Adrenal gland (tissue), 9 donors: ENCODE measurements at regions not wholly inside any gene's neighbourhood (a gene's known extent, or its start where the extent isn't known, plus 50 kb on each side); places are given as distances from the start of the nearest gene placed in this dataset.

Experiments used
- DNase-seq, 7 donors: peaks; one replicate each; pipeline ENCODE4 v3.0.0-alpha.2; 2019 to 2020
- H3K27ac ChIP-seq, 5 donors: fragments of 200-600 bp; sonication (generic) in 4 of 5; 1 replicate in 3 of 5; 2 replicates in 2 of 5; pipeline versions ENCODE4 v1.5.1 to v1.8.0; 2016 to 2020; ENCODE audit warnings: mild to moderate bottlenecking in 1 of 5
- H3K27me3 ChIP-seq: fragments of 200-600 bp; 2 replicates; pipeline ENCODE4 v1.8.0; 2021
- H3K36me3 ChIP-seq, 2 donors: fragments of 200-600 bp; replicated peaks in 1 of 2; 1 replicate in 1 of 2; 2 replicates in 1 of 2; pipeline versions ENCODE4 v1.5.1 to v1.8.0; 2018 to 2022
- H3K4me1 ChIP-seq, 2 donors: fragments of 200-600 bp; replicated peaks in 1 of 2; 1 replicate in 1 of 2; 2 replicates in 1 of 2; pipeline versions ENCODE4 v1.5.1 to v1.8.0; 2018 to 2021
- H3K4me3 ChIP-seq, 4 donors: fragments of 200-600 bp; sonication (generic) in 3 of 4; one replicate each; pipeline ENCODE4 v1.5.1; 2016 to 2018
- H3K9me3 ChIP-seq, 3 donors: fragments of 200-600 bp; sonication (generic) in 1 of 3; replicated peaks in 1 of 3; 1 replicate in 2 of 3; 2 replicates in 1 of 3; pipeline versions ENCODE4 v1.5.1 to v1.8.0; 2016 to 2021
- POLR2A ChIP-seq, 2 donors: fragments of 450-650 bp; IDR thresholded peaks; one replicate each; pipeline ENCODE4 v1.6.1; 2017; ENCODE audit warnings: antibody characterized with exemption in 2 of 2, mild to moderate bottlenecking in 2 of 2, moderate library complexity in 1 of 2
- WGBS, 4 donors: extraction: QIAGEN DNeasy Blood & Tissue Kit in 2 of 4; methylation state at CpG; one replicate each; pipeline versions ENCODE4 v1.1.5 to v1.1.7; 2013 to 2017; 5-methylcytosine and 5-hydroxymethylcytosine counted together
- intact Hi-C, 2 donors: fragments of 100-400 bp; cut with DNase I; formaldehyde crosslinking; loops; one replicate each; pipeline versions ENCODE4 v1.14.1 to v1.15.0; 2022 to 2023
- TF ChIP-seq, protein P1 (sequence below), 6 experiments: fragments of 450-650 bp in 4 of 6; fragments of 200-600 bp in 2 of 6; sonication (generic) in 1 of 6; IDR thresholded peaks; 1 replicate in 5 of 6; 2 replicates in 1 of 6; pipeline versions ENCODE4 v1.5.1 to v1.8.0; 2016 to 2021; ENCODE audit warnings: antibody characterized with exemption in 6 of 6, mild to moderate bottlenecking in 2 of 6, moderate library complexity in 1 of 6
- donor health status: healthy with polysubstance abuse.
- donor health status: Bipolar disorder and iron deficiency.
- donor health status: DM: yes; HTN: yes; CAD: no.
- donor health status: DM: no; HTN: no; CAD: no.
- donor health status: DM: no; HTN: no; CAD: no.

DNA sequence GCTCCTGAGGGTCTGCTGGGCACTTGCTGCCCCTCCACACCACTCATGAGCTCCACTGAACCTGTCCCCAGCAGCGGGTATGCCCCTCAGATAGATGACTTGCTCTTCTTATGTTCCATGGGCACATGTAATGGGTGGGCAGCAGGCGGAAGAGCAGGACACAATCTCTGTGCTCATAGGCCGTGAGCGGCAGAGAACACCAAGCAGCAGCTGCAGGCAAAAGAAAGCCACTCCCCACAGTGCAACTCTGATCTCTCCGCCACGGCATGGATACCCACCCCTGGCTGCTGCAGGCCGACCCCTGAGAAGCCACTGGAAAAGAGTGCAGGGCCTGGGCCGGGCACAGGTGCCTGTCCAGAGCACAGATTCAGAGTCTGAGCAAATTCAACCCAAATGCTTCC lies 135.2 kb upstream of the RUNX3 start:
- intact Hi-C loops = no loop called here
- DNase-seq = no peak
- Histone ChIP-seq H3K36me3 (no peaks in the 10 kb centered on the region), H3K4me1 (no peaks in the 10 kb centered on the region), H3K27me3 (no peaks in the 10 kb centered on the region), H3K27ac (no peak overlapping the region), H3K9me3 (no peaks in the 10 kb centered on the region), H3K4me3 (no peak overlapping the region)
- WGBS, 4 donors = 71 to 100% (median 78%) methylated on average over 3 to 8 of the region's 8 CpGs
- TF ChIP-seq, protein P1, sequence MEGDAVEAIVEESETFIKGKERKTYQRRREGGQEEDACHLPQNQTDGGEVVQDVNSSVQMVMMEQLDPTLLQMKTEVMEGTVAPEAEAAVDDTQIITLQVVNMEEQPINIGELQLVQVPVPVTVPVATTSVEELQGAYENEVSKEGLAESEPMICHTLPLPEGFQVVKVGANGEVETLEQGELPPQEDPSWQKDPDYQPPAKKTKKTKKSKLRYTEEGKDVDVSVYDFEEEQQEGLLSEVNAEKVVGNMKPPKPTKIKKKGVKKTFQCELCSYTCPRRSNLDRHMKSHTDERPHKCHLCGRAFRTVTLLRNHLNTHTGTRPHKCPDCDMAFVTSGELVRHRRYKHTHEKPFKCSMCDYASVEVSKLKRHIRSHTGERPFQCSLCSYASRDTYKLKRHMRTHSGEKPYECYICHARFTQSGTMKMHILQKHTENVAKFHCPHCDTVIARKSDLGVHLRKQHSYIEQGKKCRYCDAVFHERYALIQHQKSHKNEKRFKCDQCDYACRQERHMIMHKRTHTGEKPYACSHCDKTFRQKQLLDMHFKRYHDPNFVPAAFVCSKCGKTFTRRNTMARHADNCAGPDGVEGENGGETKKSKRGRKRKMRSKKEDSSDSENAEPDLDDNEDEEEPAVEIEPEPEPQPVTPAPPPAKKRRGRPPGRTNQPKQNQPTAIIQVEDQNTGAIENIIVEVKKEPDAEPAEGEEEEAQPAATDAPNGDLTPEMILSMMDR (IDR thresholded peaks at IDR 0.05) = no peak
- no peak for TF ChIP-seq POLR2A (IDR thresholded peaks at IDR 0.05)

DNA sequence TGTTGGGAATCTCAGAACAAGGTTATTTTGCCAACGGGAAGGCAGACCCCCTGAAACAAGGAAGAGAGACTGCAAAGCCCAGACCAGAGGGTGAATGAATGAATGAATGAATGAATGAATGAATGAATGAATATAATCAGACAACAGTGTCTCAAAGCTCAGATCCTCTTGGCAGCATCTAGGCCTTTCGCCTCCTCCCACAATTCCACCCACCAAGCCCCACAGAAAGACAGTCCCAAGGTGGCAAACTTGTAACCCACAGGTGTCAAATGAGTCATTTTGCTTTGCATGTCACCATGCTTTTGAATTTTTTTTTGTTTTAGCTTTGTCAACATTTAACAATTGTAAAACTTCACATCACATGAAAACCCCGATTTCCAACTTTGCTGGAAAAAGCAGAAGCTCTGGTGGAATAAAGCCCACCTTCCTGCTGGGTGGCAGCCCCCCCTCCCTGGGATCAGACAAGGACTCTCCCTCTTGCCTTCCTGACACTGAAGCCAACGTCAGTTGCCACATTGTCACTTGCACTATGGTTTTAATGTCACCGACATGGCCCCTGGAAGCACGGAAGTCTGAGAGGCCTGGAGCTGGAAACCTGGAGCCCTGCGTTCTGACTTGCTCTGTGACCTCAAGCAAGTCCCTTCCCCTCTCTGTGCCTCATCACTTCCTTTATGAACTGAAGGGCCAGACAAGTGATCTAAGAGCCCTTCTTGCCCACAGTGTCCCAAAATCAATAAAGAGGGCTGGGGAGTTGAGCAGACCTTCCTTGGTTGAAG lies 134.6 kb upstream of the RUNX3 start:
- no peak overlapping the region for H3K4me3 ChIP-seq
- no peaks in the 10 kb centered on the region for H3K9me3 ChIP-seq
- no peaks in the 10 kb centered on the region for H3K4me1 ChIP-seq
- WGBS, 4 donors = 71 to 80% (median 76%) methylated on average over 7 of the region's 7 CpGs
- intact Hi-C loops = no loop called here
- no peaks in the 10 kb centered on the region for H3K36me3 ChIP-seq
- TF ChIP-seq POLR2A (IDR thresholded peaks at IDR 0.05) = no peak
- TF ChIP-seq, protein P1 (IDR thresholded peaks at IDR 0.05) = no peak
- no peak for DNase-seq
- H3K27me3 ChIP-seq = no peaks in the 10 kb centered on the region
- no peak overlapping the region for H3K27ac ChIP-seq

DNA sequence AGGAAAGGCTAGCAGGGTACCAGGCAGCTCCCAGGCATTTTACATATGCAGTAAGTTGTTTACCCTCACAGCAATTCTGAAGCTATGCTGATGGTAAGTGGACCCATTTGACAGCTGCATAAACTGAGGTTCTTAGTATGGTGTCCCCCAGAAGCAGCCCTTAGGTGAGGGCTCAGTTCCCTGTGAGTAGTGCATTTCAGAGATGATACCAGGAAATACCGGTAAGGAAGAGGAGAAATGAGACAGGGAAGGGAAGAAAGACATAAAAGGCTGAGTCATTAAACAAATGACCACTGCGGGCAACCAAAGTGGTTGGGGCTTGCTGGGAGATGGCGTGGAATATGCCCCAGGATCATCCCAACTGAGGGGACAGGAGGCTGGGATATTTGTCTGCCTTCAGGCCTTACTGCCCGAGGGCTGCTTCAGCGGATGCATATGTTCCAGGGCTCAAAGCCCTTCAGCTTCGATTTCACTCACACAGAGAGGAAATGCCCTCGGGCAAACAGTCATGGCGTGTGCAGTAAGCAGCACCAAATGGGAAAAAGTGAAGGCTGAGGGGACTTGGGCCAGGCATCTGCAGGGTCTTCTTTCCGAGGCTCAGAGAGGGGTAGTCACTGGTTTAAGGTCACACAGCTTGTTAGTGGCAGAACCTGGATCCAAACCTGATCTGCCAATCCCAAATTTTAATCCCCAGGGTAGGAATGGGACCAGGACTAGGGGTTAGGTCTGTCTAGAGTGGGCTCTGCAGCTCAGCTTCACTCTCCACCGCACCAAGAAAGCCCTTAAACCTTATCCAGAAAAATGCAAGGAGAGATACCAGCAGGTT lies 133.7 kb upstream of the RUNX3 start:
- WGBS, 4 donors = 72 to 87% (median 75%) methylated on average over 10 of the region's 10 CpGs

More for the DNA sequence above, 133.7 kb upstream of the RUNX3 start:
- Histone ChIP-seq H3K36me3 (no peaks in the 10 kb centered on the region), H3K27me3 (no peaks in the 10 kb centered on the region), H3K4me1 (no peaks in the 10 kb centered on the region), H3K4me3 (no peak overlapping the region), H3K9me3 (no peaks in the 10 kb centered on the region), H3K27ac (no peak overlapping the region)
- DNase-seq = no peak
- TF ChIP-seq, protein P1 (IDR thresholded peaks at IDR 0.05) = no peak
- TF ChIP-seq POLR2A (IDR thresholded peaks at IDR 0.05) = no peak
- intact Hi-C loops = no loop called here
